Duodenal mucosa (tissue), 2 donors: ENCODE measurements at regions not wholly inside any gene's neighbourhood (a gene's known extent, or its start where the extent isn't known, plus 50 kb on each side); places are given as distances from the start of the nearest gene placed in this dataset.
"Not testable (repeated sequence)": the region's sequence is repeated elsewhere in the genome, so short reads cannot be mapped to it uniquely, and the experiment has no call there.

Source experiments
- H3K27ac ChIP-seq: one replicate; pipeline ENCODE4 v1.7.0; 2013; ENCODE audit warnings: low read depth, low read length
- H3K27me3 ChIP-seq, 2 donors: one replicate each; pipeline ENCODE4 v1.7.0; 2013; ENCODE audit warnings: low read length in 2 of 2, control low read depth in 1 of 2; ENCODE audit not compliant: insufficient read depth in 2 of 2, control insufficient read depth in 1 of 2
- H3K36me3 ChIP-seq, 2 donors: one replicate each; pipeline ENCODE4 v1.7.0; 2013; ENCODE audit warnings: low read length in 2 of 2, control low read depth in 1 of 2; ENCODE audit not compliant: insufficient read depth in 2 of 2, control insufficient read depth in 1 of 2
- H3K4me1 ChIP-seq, 2 donors: one replicate each; pipeline ENCODE4 v1.7.0; 2013; ENCODE audit warnings: low read length in 2 of 2, control low read depth in 1 of 2; ENCODE audit not compliant: insufficient read depth in 2 of 2, control insufficient read depth in 1 of 2
- H3K4me3 ChIP-seq, 2 donors: one replicate each; pipeline ENCODE4 v1.7.0; 2013; ENCODE audit warnings: low read length in 2 of 2, low read depth in 1 of 2
- H3K9ac ChIP-seq, 2 donors: one replicate each; pipeline ENCODE4 v1.7.0; 2013; ENCODE audit warnings: low read length in 2 of 2, low read depth in 1 of 2
- H3K9me3 ChIP-seq, 2 donors: one replicate each; pipeline ENCODE4 v1.7.0; 2013; ENCODE audit warnings: low read length in 2 of 2, control low read depth in 1 of 2; ENCODE audit not compliant: control insufficient read depth in 1 of 2

- Histone ChIP-seq H3K36me3 (no peaks in the 10 kb centered on the region), H3K9ac (no peak overlapping the region), H3K27me3 (no peaks in the 10 kb centered on the region), H3K27ac (no peak overlapping the region), H3K4me3 (no peak overlapping the region), H3K9me3 (no peaks in the 10 kb centered on the region), H3K4me1 (no peaks in the 10 kb centered on the region)
These were observed 449.0 kb upstream of the LMCD1 start for GRCh38 chr3:8052659-8053058.

- not testable (repeated sequence) for H3K27ac ChIP-seq, H3K27me3 ChIP-seq, H3K4me1 ChIP-seq, H3K36me3 ChIP-seq, H3K4me3 ChIP-seq, H3K9ac ChIP-seq, H3K9me3 ChIP-seq
These were observed 433.5 kb upstream of the LMCD1 start for GRCh38 chr3:8068135-8068534.

- H3K9ac ChIP-seq = no peak overlapping the region
- no peak overlapping the region for H3K4me3 ChIP-seq
- H3K4me1 ChIP-seq = no peaks in the 10 kb centered on the region
- H3K36me3 ChIP-seq = no peaks in the 10 kb centered on the region
- H3K27me3 ChIP-seq = no peaks in the 10 kb centered on the region
- no peak overlapping the region for H3K27ac ChIP-seq
- H3K9me3 ChIP-seq = no peaks in the 10 kb centered on the region
These were observed 432.2 kb upstream of the LMCD1 start for GRCh38 chr3:8069471-8069870.

- H3K4me1 ChIP-seq = no peaks in the 10 kb centered on the region
- H3K4me3 ChIP-seq = no peak overlapping the region
- no peak overlapping the region for H3K9ac ChIP-seq
- H3K9me3 ChIP-seq = no peaks in the 10 kb centered on the region
- no peak overlapping the region for H3K27ac ChIP-seq
- H3K36me3 ChIP-seq = no peaks in the 10 kb centered on the region
- H3K27me3 ChIP-seq = no peaks in the 10 kb centered on the region
These were observed 431.6 kb upstream of the LMCD1 start for GRCh38 chr3:8070011-8070410.

- not testable (repeated sequence) for H3K36me3 ChIP-seq, H3K9ac ChIP-seq, H3K27me3 ChIP-seq, H3K4me1 ChIP-seq, H3K27ac ChIP-seq, H3K9me3 ChIP-seq, H3K4me3 ChIP-seq
These were observed 426.9 kb upstream of the LMCD1 start for GRCh38 chr3:8074740-8075139.

- H3K9me3 ChIP-seq = no peaks in the 10 kb centered on the region
- no peaks in the 10 kb centered on the region for H3K36me3 ChIP-seq
- no peak overlapping the region for H3K9ac ChIP-seq
- H3K27me3 ChIP-seq = no peaks in the 10 kb centered on the region
- H3K4me3 ChIP-seq = no peak overlapping the region
- no peaks in the 10 kb centered on the region for H3K4me1 ChIP-seq
- no peak overlapping the region for H3K27ac ChIP-seq
These were observed 424.5 kb upstream of the LMCD1 start for GRCh38 chr3:8077126-8077525.

GRCh38 chr3:8080464-8080863 is 421.2 kb upstream of the LMCD1 start:
- no peaks in the 10 kb centered on the region for H3K4me1 ChIP-seq
- H3K9ac ChIP-seq = no peak overlapping the region
- H3K9me3 ChIP-seq = no peaks in the 10 kb centered on the region
- H3K27ac ChIP-seq = no peak overlapping the region
- no peaks in the 10 kb centered on the region for H3K27me3 ChIP-seq
- no peaks in the 10 kb centered on the region for H3K36me3 ChIP-seq
- H3K4me3 ChIP-seq = no peak overlapping the region

- no peak overlapping the region for H3K4me3 ChIP-seq
- no peak overlapping the region for H3K9ac ChIP-seq
- H3K27me3 ChIP-seq = no peaks in the 10 kb centered on the region
- H3K36me3 ChIP-seq = no peaks in the 10 kb centered on the region
- H3K9me3 ChIP-seq = no peaks in the 10 kb centered on the region
- H3K27ac ChIP-seq = no peak overlapping the region
- H3K4me1 ChIP-seq = no peaks in the 10 kb centered on the region
These were observed 416.1 kb upstream of the LMCD1 start for GRCh38 chr3:8085498-8085897.

- Histone ChIP-seq H3K9ac (no peak overlapping the region), H3K4me3 (no peak overlapping the region), H3K27me3 (no peaks in the 10 kb centered on the region), H3K4me1 (no peaks in the 10 kb centered on the region), H3K27ac (no peak overlapping the region), H3K9me3 (no peaks in the 10 kb centered on the region), H3K36me3 (no peaks in the 10 kb centered on the region)
These were observed 413.7 kb upstream of the LMCD1 start for GRCh38 chr3:8087951-8088350.

GRCh38 chr3:8094415-8094814 is 407.2 kb upstream of the LMCD1 start:
- Histone ChIP-seq H3K9ac (no peak overlapping the region), H3K27me3 (no peaks in the 10 kb centered on the region), H3K4me3 (no peak overlapping the region), H3K9me3 (no peaks in the 10 kb centered on the region), H3K4me1 (no peaks in the 10 kb centered on the region), H3K27ac (no peak overlapping the region), H3K36me3 (no peaks in the 10 kb centered on the region)

- H3K4me1 ChIP-seq = no peaks in the 10 kb centered on the region
- H3K27me3 ChIP-seq = no peaks in the 10 kb centered on the region
- H3K27ac ChIP-seq = no peak overlapping the region
- H3K9me3 ChIP-seq = no peaks in the 10 kb centered on the region
- H3K4me3 ChIP-seq = no peak overlapping the region
- H3K9ac ChIP-seq = no peak overlapping the region
- H3K36me3 ChIP-seq = no peaks in the 10 kb centered on the region
These were observed 405.9 kb upstream of the LMCD1 start for GRCh38 chr3:8095724-8096123.
